Chondrocyte (in vitro differentiated cells): ENCODE measurements at regions not wholly inside any gene's neighbourhood (a gene's known extent, or its start where the extent isn't known, plus 50 kb on each side); places are given as distances from the start of the nearest gene placed in this dataset.
A peak's percentile ranks its signal among the peaks of the same experiment; 100 is the strongest.

Source experiments
- DNase-seq: peaks from one replicate; pipeline ENCODE4 v3.0.0; 2021; ENCODE audit warnings: mixed read lengths, low spot score
- H3K27ac Mint-ChIP-seq: one replicate; pipeline ENCODE4 v1.8.0; 2021; ENCODE audit warnings: mild to moderate bottlenecking, moderate library complexity, mixed read lengths; ENCODE audit not compliant: unreplicated experiment
- H3K27me3 Mint-ChIP-seq: 2 replicates; pipeline ENCODE4 v1.8.0; 2021; ENCODE audit warnings: low read depth, mixed read lengths
- H3K36me3 Mint-ChIP-seq: 2 replicates; pipeline ENCODE4 v1.8.0; 2021; ENCODE audit warnings: low read depth, mixed read lengths
- H3K4me1 Mint-ChIP-seq: 2 replicates; pipeline ENCODE4 v1.8.0; 2021; ENCODE audit warnings: low read depth, mild to moderate bottlenecking, mixed read lengths
- H3K4me3 Mint-ChIP-seq: one replicate; pipeline ENCODE4 v1.8.0; 2021; ENCODE audit warnings: mild to moderate bottlenecking, moderate library complexity, mixed read lengths; ENCODE audit not compliant: unreplicated experiment
- H3K9me3 Mint-ChIP-seq: 2 replicates; pipeline ENCODE4 v1.8.0; 2021; ENCODE audit warnings: low read depth, mixed read lengths
- CTCF ChIP-seq: fragments of 200-600 bp; sonication (generic); IDR thresholded peaks from 2 replicates; pipeline ENCODE4 v1.5.0; 2021; ENCODE audit warnings: antibody characterized with exemption, mild to moderate bottlenecking, moderate library complexity

GRCh38 chr1:170856455-170856854 lies 78.9 kb upstream of the MROH9 start:
- no peak for TF ChIP-seq CTCF
- H3K4me3 Mint-ChIP-seq = no peak overlapping the region
- no peak overlapping the region for H3K27ac Mint-ChIP-seq
- peaks cover 2% of the 10 kb centered on the region for H3K9me3 Mint-ChIP-seq
- H3K36me3 Mint-ChIP-seq = peaks cover 1% of the 10 kb centered on the region
- H3K4me1 Mint-ChIP-seq = peaks cover 12% of the 10 kb centered on the region
- no peaks in the 10 kb centered on the region for H3K27me3 Mint-ChIP-seq
- DNase-seq = no peak

DNA sequence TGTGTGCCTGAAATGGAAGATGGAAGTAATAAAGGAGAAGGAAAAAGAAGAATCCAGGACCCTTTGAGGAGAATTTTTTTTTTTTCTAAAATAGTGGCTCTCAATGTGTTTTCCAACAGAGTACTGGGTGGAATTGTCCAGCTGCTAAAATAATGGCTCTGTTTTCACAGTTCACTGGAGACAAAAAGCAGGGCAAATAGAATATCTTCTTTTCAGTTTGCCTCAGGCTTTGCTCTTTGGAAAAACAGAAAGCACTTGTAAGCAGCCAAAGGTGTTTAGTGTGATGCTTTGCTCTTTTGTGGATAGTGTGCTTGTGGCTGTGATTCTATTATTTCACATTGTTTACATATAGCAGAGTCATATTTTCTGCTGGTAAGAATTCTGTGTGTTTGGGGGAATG lies 77.4 kb upstream of the MROH9 start:
- peaks cover 12% of the 10 kb centered on the region for H3K4me1 Mint-ChIP-seq
- H3K4me3 Mint-ChIP-seq = no peak overlapping the region
- peaks cover 1% of the 10 kb centered on the region for H3K36me3 Mint-ChIP-seq
- no peaks in the 10 kb centered on the region for H3K27me3 Mint-ChIP-seq
- H3K9me3 Mint-ChIP-seq = peaks cover 2% of the 10 kb centered on the region
- DNase-seq = no peak
- TF ChIP-seq CTCF = no peak
- H3K27ac Mint-ChIP-seq = no peak overlapping the region

DNA sequence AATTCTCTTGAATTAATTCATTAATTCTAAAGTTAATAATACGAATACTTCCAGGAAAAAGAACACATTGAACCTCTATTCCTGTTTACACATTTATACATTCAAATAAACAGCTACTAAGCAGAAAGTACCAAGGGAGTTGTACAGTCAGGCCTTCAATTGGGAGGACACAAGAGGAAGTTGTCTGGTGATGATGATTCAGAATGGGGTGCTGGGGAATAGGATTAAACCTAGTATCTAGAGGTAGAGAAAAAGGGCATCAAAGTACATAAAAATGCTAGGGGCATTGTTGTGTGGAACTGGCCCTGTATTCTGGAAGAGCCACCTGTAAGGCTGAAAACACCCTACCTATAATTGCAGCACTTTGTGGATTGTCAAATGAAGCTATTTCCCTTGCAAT lies 71.7 kb upstream of the MROH9 start:
- no peak for TF ChIP-seq CTCF
- Mint-ChIP-seq H3K27ac (no peak overlapping the region), H3K4me1 (peaks cover 25% of the 10 kb centered on the region), H3K27me3 (no peaks in the 10 kb centered on the region), H3K4me3 (no peak overlapping the region), H3K36me3 (peaks cover 3% of the 10 kb centered on the region), H3K9me3 (peaks cover 2% of the 10 kb centered on the region)
- DNase-seq = no peak

DNA sequence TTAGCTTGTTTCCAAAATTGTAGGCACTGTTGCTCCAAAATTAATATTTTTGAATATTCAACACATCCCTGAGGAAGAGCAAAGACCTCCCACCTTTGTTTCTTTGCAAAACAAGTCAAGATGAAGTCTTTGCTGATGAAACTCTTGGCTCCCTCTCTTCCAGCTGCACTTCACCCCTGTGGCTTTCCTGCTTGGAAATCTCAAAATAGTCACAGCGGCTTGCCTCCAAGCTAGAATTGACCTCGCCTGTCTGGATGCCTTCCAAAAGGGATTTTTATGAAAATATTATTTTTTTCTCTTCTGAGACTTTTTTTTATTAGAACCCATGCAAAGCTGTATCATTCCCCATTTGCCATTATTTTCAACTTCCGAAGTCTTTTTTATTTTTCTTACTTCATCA lies 71.1 kb upstream of the MROH9 start:
- TF ChIP-seq CTCF = no peak
- H3K36me3 Mint-ChIP-seq = peaks cover 2% of the 10 kb centered on the region
- peak overlapping the region; percentile 71 for H3K27ac Mint-ChIP-seq
- H3K4me3 Mint-ChIP-seq = no peak overlapping the region
- H3K27me3 Mint-ChIP-seq = no peaks in the 10 kb centered on the region
- no peak for DNase-seq
- no peaks in the 10 kb centered on the region for H3K9me3 Mint-ChIP-seq
- peaks cover 25% of the 10 kb centered on the region for H3K4me1 Mint-ChIP-seq

DNA sequence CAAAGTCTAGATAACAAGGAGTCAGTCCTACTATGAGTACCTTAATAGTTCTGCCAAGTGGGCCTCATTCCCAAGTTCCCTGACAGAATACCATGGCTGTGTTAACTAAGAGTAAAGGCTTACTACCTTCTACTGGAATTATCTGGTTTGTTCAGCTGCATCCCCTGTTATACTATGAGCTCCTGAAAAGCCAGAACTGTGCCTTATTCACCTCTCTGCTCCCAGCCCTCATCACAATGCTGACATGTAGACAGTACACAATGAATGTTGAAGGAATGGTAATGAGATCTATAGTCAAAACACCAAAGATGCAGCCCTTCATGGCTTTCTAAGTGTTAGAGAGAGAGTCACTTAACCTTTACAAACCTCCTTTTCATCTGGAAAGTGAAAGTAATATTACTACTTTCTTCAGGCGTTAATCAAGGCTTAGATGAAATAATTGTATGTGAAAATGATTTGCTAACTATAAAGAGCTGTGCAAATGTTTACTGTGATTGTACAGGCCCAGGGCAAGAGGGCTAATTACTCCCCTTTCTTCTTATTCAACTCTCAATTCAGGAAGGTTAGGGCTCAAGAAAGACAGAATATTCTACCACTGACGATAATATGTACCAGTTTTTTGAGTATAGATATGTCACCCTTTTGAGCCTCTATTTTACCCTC lies 70.3 kb upstream of the MROH9 start:
- H3K9me3 Mint-ChIP-seq = no peaks in the 10 kb centered on the region
- H3K27ac Mint-ChIP-seq = peak overlapping the region; percentile 71
- TF ChIP-seq CTCF = no peak
- H3K4me3 Mint-ChIP-seq = no peak overlapping the region
- no peaks in the 10 kb centered on the region for H3K27me3 Mint-ChIP-seq
- H3K4me1 Mint-ChIP-seq = peaks cover 25% of the 10 kb centered on the region
- no peak for DNase-seq
- peaks cover 2% of the 10 kb centered on the region for H3K36me3 Mint-ChIP-seq
